ENCODE measurements at regions not wholly inside any gene's neighbourhood (a gene's known extent, or its start where the extent isn't known, plus 50 kb on each side); places are given as distances from the start of the nearest gene placed in this dataset.

GRCh38 chr12:34386016-34386415 lies 363.7 kb downstream of the ALG10 start:
- H3K27me3 ChIP-seq (ENCODE audit: insufficient read depth, low read length), result no peaks in the 10 kb centered on the region
- no peak overlapping the region for H3K27ac ChIP-seq (ENCODE audit: low read depth, low read length)
- no peaks in the 10 kb centered on the region for H3K4me1 ChIP-seq (ENCODE audit: control insufficient read depth, insufficient read depth, low read length, unreplicated experiment)
- no peaks in the 10 kb centered on the region for H3K79me2 ChIP-seq (ENCODE audit: control insufficient read depth, insufficient read depth, low read length, unreplicated experiment)
- no peaks in the 10 kb centered on the region for H3K36me3 ChIP-seq (ENCODE audit: insufficient read depth, low read length)
- H3K4me3 ChIP-seq (ENCODE audit: low read depth, low read length), result no peak overlapping the region
- H2AFZ ChIP-seq (ENCODE audit: low read length, unreplicated experiment), result no peak overlapping the region

DNA sequence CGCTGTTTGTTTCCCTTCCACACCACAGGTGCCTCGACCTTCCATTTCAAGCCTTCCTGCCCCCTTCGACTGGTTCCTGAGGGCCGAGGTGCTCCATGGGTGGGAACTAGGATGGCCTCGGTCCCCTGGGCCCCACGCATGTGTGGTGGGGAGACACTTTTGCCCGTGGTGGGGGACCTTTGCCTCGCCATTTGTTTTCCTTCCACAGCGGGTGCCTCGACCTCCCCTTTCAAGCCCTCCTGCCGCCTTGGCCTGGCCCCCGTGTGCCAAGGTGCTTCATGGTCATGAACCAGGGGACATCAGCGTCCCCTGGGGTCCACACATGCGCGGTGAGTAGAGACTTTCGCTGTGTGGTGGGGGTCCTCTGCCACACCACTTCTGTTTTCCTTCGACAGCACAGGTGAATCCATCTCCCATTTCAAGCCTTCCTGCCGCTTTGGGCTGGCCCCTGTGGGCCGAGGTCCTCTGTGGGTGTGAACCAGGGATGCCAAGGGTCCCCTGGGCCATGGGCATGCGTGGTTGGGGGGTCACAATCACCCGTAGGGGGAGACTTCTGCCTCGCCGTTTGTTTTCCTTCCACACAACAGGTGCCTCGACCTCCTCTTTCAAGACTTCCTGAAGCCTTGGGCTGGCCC lies 364.4 kb downstream of the ALG10 start:
- Histone ChIP-seq H3K4me3 (ENCODE audit: low read depth, low read length) (no peak overlapping the region), H3K4me1 (ENCODE audit: control insufficient read depth, insufficient read depth, low read length, unreplicated experiment) (no peaks in the 10 kb centered on the region), H3K27ac (ENCODE audit: low read depth, low read length) (no peak overlapping the region), H3K79me2 (ENCODE audit: control insufficient read depth, insufficient read depth, low read length, unreplicated experiment) (no peaks in the 10 kb centered on the region), H3K27me3 (ENCODE audit: insufficient read depth, low read length) (no peaks in the 10 kb centered on the region), H3K36me3 (ENCODE audit: insufficient read depth, low read length) (no peaks in the 10 kb centered on the region), H2AFZ (ENCODE audit: low read length, unreplicated experiment) (no peak overlapping the region)

DNA sequence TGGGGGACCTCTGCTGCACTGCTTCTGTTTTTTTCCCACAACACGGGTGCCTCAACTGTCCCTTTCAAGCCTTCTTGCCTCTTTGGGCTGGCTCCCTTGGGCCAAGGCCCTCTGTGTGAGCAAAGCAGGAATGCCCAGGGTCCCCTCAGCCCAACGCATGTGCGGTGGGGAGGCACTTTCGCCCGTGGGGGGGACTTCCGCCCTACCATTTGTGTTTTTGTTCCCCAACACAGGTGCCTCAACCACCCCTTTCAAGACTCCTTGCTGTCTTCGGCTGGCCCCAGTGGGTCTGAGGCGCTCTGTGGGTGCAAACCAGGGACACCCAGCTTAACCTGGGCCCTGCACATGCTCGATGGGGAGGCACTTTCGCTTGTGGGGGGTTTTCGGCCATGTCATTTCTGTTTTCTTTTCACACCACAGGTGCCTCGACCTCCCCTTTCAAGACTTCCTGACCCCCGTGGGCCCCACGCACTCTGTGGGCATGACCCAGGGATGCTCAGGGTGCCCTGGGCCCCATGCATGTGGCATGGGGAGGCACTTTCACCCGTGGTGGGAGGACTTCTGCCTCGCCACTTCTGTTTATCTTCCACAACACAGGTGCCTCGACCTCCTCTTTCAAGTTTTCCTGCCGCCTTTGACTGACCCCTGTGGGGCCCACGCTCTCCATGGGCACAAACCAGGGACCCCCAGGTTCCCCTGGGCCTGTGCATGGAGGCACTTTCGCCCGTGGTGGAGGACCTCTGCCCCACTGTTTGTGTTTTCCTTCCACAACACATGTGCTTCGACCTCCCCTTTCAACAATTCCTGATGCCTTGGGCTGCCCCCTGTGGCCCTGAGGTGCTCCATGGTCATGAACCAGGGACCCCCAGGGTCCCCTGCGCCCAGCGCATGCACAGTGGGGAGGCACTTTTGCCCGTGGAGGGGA lies 365.7 kb downstream of the ALG10 start:
- no peak overlapping the region for H3K27ac ChIP-seq (ENCODE audit: low read depth, low read length)
- H3K79me2 ChIP-seq (ENCODE audit: control insufficient read depth, insufficient read depth, low read length, unreplicated experiment), result no peaks in the 10 kb centered on the region
- no peaks in the 10 kb centered on the region for H3K4me1 ChIP-seq (ENCODE audit: control insufficient read depth, insufficient read depth, low read length, unreplicated experiment)
- no peaks in the 10 kb centered on the region for H3K27me3 ChIP-seq (ENCODE audit: insufficient read depth, low read length)
- H3K4me3 ChIP-seq (ENCODE audit: low read depth, low read length), result no peak overlapping the region
- H3K36me3 ChIP-seq (ENCODE audit: insufficient read depth, low read length), result no peaks in the 10 kb centered on the region
- H2AFZ ChIP-seq (ENCODE audit: low read length, unreplicated experiment), result no peak overlapping the region

GRCh38 chr12:34388636-34389377 lies 366.5 kb downstream of the ALG10 start:
- H2AFZ ChIP-seq (ENCODE audit: low read length, unreplicated experiment), result no peak overlapping the region
- H3K27ac ChIP-seq (ENCODE audit: low read depth, low read length), result no peak overlapping the region
- H3K79me2 ChIP-seq (ENCODE audit: control insufficient read depth, insufficient read depth, low read length, unreplicated experiment), result no peaks in the 10 kb centered on the region
- no peaks in the 10 kb centered on the region for H3K4me1 ChIP-seq (ENCODE audit: control insufficient read depth, insufficient read depth, low read length, unreplicated experiment)
- no peak overlapping the region for H3K4me3 ChIP-seq (ENCODE audit: low read depth, low read length)
- no peaks in the 10 kb centered on the region for H3K27me3 ChIP-seq (ENCODE audit: insufficient read depth, low read length)
- no peaks in the 10 kb centered on the region for H3K36me3 ChIP-seq (ENCODE audit: insufficient read depth, low read length)

- H2AFZ ChIP-seq (ENCODE audit: low read length, unreplicated experiment), result no peak overlapping the region
- no peak overlapping the region for H3K27ac ChIP-seq (ENCODE audit: low read depth, low read length)
- no peaks in the 10 kb centered on the region for H3K36me3 ChIP-seq (ENCODE audit: insufficient read depth, low read length)
- no peaks in the 10 kb centered on the region for H3K27me3 ChIP-seq (ENCODE audit: insufficient read depth, low read length)
- H3K4me1 ChIP-seq (ENCODE audit: control insufficient read depth, insufficient read depth, low read length, unreplicated experiment), result no peaks in the 10 kb centered on the region
- H3K79me2 ChIP-seq (ENCODE audit: control insufficient read depth, insufficient read depth, low read length, unreplicated experiment), result no peaks in the 10 kb centered on the region
- H3K4me3 ChIP-seq (ENCODE audit: low read depth, low read length), result no peak overlapping the region
Measured at GRCh38 chr12:34389378-34390170, 367.3 kb downstream of the ALG10 start.

GRCh38 chr12:34390171-34390841 lies 368.0 kb downstream of the ALG10 start:
- Histone ChIP-seq H3K79me2 (ENCODE audit: control insufficient read depth, insufficient read depth, low read length, unreplicated experiment) (no peaks in the 10 kb centered on the region), H3K4me1 (ENCODE audit: control insufficient read depth, insufficient read depth, low read length, unreplicated experiment) (no peaks in the 10 kb centered on the region), H3K27ac (ENCODE audit: low read depth, low read length) (no peak overlapping the region), H3K4me3 (ENCODE audit: low read depth, low read length) (no peak overlapping the region), H3K36me3 (ENCODE audit: insufficient read depth, low read length) (no peaks in the 10 kb centered on the region), H2AFZ (ENCODE audit: low read length, unreplicated experiment) (no peak overlapping the region), H3K27me3 (ENCODE audit: insufficient read depth, low read length) (no peaks in the 10 kb centered on the region)

- Histone ChIP-seq H3K79me2 (ENCODE audit: control insufficient read depth, insufficient read depth, low read length, unreplicated experiment) (no peaks in the 10 kb centered on the region), H2AFZ (ENCODE audit: low read length, unreplicated experiment) (no peak overlapping the region), H3K4me3 (ENCODE audit: low read depth, low read length) (no peak overlapping the region), H3K36me3 (ENCODE audit: insufficient read depth, low read length) (no peaks in the 10 kb centered on the region), H3K27me3 (ENCODE audit: insufficient read depth, low read length) (no peaks in the 10 kb centered on the region), H3K4me1 (ENCODE audit: control insufficient read depth, insufficient read depth, low read length, unreplicated experiment) (no peaks in the 10 kb centered on the region), H3K27ac (ENCODE audit: low read depth, low read length) (no peak overlapping the region)
Measured at GRCh38 chr12:34390846-34391700, 368.8 kb downstream of the ALG10 start.

- Histone ChIP-seq H3K27me3 (ENCODE audit: insufficient read depth, low read length) (no peaks in the 10 kb centered on the region), H3K36me3 (ENCODE audit: insufficient read depth, low read length) (no peaks in the 10 kb centered on the region), H3K27ac (ENCODE audit: low read depth, low read length) (no peak overlapping the region), H2AFZ (ENCODE audit: low read length, unreplicated experiment) (no peak overlapping the region), H3K79me2 (ENCODE audit: control insufficient read depth, insufficient read depth, low read length, unreplicated experiment) (no peaks in the 10 kb centered on the region), H3K4me1 (ENCODE audit: control insufficient read depth, insufficient read depth, low read length, unreplicated experiment) (no peaks in the 10 kb centered on the region), H3K4me3 (ENCODE audit: low read depth, low read length) (no peak overlapping the region)
Measured at GRCh38 chr12:34391771-34392581, 369.7 kb downstream of the ALG10 start.

DNA sequence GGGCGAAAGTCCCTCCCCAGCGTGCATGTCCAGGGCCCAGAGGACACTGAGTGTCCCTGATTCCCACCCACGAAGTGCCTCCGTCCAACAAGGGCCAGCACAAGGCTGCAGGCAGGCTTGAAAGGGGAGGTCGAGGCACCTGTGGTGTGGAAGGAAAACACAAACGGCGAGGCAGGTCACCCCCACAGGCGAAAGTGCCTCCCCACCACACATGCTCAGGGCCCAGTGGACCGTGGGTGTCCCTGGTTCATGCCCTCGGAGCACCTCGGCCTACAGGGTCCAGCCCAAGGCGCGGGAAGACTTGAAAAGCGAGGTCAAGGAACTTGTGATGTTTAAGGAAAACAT lies 370.4 kb downstream of the ALG10 start:
- Histone ChIP-seq H3K4me3 (ENCODE audit: low read depth, low read length) (no peak overlapping the region), H3K79me2 (ENCODE audit: control insufficient read depth, insufficient read depth, low read length, unreplicated experiment) (no peaks in the 10 kb centered on the region), H2AFZ (ENCODE audit: low read length, unreplicated experiment) (no peak overlapping the region), H3K27ac (ENCODE audit: low read depth, low read length) (no peak overlapping the region), H3K36me3 (ENCODE audit: insufficient read depth, low read length) (no peaks in the 10 kb centered on the region), H3K4me1 (ENCODE audit: control insufficient read depth, insufficient read depth, low read length, unreplicated experiment) (no peaks in the 10 kb centered on the region), H3K27me3 (ENCODE audit: insufficient read depth, low read length) (no peaks in the 10 kb centered on the region)

Data from ACC112 (cell line).